A673 (cell line): ENCODE measurements at regions not wholly inside any gene's neighbourhood (a gene's known extent, or its start where the extent isn't known, plus 50 kb on each side); places are given as distances from the start of the nearest gene placed in this dataset.

Source experiments
- BruUV-seq: library from RNA; stranded (reverse); fragments of 400-500 nt; replicated peaks from 2 replicates; lab custom pipeline; 2021; lab: Mats Ljungman, UMichigan
- CTCF ChIA-PET: fragments of 300-600 bp; sonication (Branson Sonifier 250); formaldehyde crosslinking; loops from one replicate; lab custom pipeline; 2022; ENCODE audit warnings: antibody characterized with exemption; lab: Charles Lee
- POLR2A ChIA-PET: fragments of 300-600 bp; sonication (Branson Sonifier 250); formaldehyde crosslinking; loops from one replicate; lab custom pipeline; 2022; ENCODE audit warnings: antibody characterized with exemption; ENCODE audit not compliant: low non-redundant PET; lab: Charles Lee
- DNase-seq: peaks from one replicate; pipeline ENCODE4 v3.0.0-alpha.2; 2015; ENCODE audit warnings: low spot score
- H3K27ac ChIP-seq: fragments of 200-600 bp; sonication (generic); 2 replicates; pipeline ENCODE4 v1.5.1; 2016; ENCODE audit warnings: mixed run types, low read depth, mild to moderate bottlenecking, mixed read lengths, antibody characterized with exemption, low read length; ENCODE audit not compliant: poor library complexity, severe bottlenecking
- H3K27me3 ChIP-seq: fragments of 200-600 bp; sonication (generic); replicated peaks from 2 replicates; pipeline ENCODE4 v1.6.1; 2017; ENCODE audit warnings: mixed run types, low read depth, mild to moderate bottlenecking, mixed read lengths, antibody characterized with exemption, low read length; ENCODE audit not compliant: insufficient read depth, poor library complexity
- H3K36me3 ChIP-seq: fragments of 200-600 bp; sonication (generic); 2 replicates; pipeline ENCODE4 v1.6.1; 2016; ENCODE audit warnings: mixed run types, mild to moderate bottlenecking, mixed read lengths, antibody characterized with exemption, low read length; ENCODE audit not compliant: insufficient read depth, poor library complexity, severe bottlenecking
- H3K4me1 ChIP-seq: fragments of 200-600 bp; sonication (generic); 2 replicates; pipeline ENCODE4 v1.6.1; 2017; ENCODE audit warnings: mixed run types, mild to moderate bottlenecking, mixed read lengths, antibody characterized with exemption, low read length; ENCODE audit not compliant: insufficient read depth, poor library complexity, severe bottlenecking
- H3K4me3 ChIP-seq: fragments of 200-600 bp; sonication (generic); 2 replicates; pipeline ENCODE4 v1.5.1; 2016; ENCODE audit warnings: low read depth, mixed run types, mild to moderate bottlenecking, mixed read lengths, low read length; ENCODE audit not compliant: poor library complexity, severe bottlenecking
- H3K9me3 ChIP-seq: fragments of 200-600 bp; sonication (generic); 2 replicates; pipeline ENCODE4 v1.6.1; 2016; ENCODE audit warnings: mixed run types, low read depth, mild to moderate bottlenecking, mixed read lengths, antibody characterized with exemption, low read length; ENCODE audit not compliant: poor library complexity, severe bottlenecking
- EZH2 ChIP-seq: fragments of 200-600 bp; sonication (generic); IDR thresholded peaks from 2 replicates; pipeline ENCODE4 v1.6.1; 2017; ENCODE audit warnings: borderline replicate concordance, low read depth, mild to moderate bottlenecking, mixed read lengths, antibody characterized with exemption, low read length; ENCODE audit not compliant: poor library complexity, severe bottlenecking
- intact Hi-C: fragments of 100-400 bp; cut with micrococcal nuclease; formaldehyde crosslinking; loops from one replicate; pipeline ENCODE4 v1.10.0; 2022; ENCODE audit not compliant: unreplicated experiment
- TF ChIP-seq, protein P1 (sequence below): fragments of 300-800, 200-600 bp; sonication (generic); conservative IDR thresholded peaks from 2 replicates; pipeline ENCODE4 v1.5.1; 2017; ENCODE audit warnings: low read depth, mild to moderate bottlenecking, antibody characterized with exemption, low read length, moderate library complexity, mixed read lengths

DNA sequence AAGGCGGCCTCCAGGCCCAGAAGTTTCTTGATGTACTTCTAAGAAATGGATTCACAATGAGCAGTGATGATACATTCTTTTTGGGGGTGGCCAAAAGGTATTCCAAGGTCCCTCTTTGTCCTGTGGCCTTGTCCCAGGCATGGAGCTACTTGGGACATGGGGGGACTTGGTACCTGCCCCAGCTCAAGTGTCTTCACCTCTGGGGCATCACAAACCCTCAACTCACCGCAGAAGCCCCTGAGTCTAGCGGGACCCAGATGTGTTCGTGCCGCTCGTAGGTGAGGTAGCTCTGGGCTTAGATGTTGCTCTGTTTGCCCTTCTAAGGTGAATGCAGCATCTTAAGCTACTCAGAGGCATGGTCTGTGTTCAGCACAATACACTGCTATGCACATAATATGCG lies 338.0 kb upstream of the IRX4 start:
- POLR2A ChIA-PET = no interaction called here
- H3K4me1 ChIP-seq = no peaks in the 10 kb centered on the region
- H3K27me3 ChIP-seq = no peaks in the 10 kb centered on the region
- no peaks in the 10 kb centered on the region for H3K9me3 ChIP-seq
- no peak for TF ChIP-seq EZH2
- TF ChIP-seq, protein P1, sequence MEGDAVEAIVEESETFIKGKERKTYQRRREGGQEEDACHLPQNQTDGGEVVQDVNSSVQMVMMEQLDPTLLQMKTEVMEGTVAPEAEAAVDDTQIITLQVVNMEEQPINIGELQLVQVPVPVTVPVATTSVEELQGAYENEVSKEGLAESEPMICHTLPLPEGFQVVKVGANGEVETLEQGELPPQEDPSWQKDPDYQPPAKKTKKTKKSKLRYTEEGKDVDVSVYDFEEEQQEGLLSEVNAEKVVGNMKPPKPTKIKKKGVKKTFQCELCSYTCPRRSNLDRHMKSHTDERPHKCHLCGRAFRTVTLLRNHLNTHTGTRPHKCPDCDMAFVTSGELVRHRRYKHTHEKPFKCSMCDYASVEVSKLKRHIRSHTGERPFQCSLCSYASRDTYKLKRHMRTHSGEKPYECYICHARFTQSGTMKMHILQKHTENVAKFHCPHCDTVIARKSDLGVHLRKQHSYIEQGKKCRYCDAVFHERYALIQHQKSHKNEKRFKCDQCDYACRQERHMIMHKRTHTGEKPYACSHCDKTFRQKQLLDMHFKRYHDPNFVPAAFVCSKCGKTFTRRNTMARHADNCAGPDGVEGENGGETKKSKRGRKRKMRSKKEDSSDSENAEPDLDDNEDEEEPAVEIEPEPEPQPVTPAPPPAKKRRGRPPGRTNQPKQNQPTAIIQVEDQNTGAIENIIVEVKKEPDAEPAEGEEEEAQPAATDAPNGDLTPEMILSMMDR = no peak
- no peak for DNase-seq
- CTCF ChIA-PET = no interaction called here
- no peak overlapping the region for H3K4me3 ChIP-seq
- H3K36me3 ChIP-seq = no peaks in the 10 kb centered on the region
- intact Hi-C loops = no loop called here
- no TSS peak for BruUV-seq
- H3K27ac ChIP-seq = no peak overlapping the region

DNA sequence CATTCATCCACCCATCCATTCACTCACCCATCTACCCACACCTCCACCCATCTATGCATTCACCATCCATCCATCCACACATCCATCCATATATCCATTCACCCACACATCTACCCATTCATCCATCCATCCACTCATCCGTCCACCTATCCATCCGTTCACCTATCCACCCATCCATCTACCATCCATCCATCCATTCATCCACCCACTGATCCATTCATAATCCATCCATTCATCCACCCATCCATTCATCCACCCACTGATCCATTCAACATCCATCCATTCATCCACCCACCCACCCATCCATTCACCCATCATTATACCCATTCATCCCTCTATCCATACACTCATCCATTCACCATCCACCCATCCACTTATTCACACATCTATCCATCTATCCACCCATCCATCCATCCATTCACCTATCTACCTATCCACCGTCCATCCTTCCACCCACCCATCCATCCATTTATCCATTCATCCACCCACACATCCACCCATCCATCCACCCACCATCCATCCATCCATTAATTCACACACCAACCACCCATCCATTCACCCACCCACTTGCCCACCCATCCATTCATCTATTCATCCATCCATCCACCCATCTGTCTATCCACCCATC lies 336.5 kb upstream of the IRX4 start:
- no peak for TF ChIP-seq EZH2
- TF ChIP-seq, protein P1 = no peak
- CTCF ChIA-PET = no interaction called here

DNA sequence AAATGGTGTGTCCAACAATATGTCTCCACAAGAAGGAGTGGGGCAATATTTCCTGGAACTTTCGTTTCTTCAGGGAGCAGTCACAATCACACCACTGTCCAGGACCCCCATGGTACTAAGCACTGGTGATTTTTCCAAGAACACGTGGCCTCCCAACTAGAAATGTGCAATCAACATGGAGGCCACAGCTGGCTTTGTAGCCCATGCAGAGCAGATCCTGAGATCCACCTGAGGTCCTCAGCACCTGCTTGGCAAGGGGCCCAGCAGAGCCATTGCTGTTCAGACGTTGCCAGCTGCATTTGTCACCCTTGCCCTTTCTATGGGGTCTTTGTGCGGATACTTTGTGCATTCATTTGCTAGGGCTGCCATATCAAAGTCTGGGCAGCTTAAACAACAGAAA lies 334.5 kb upstream of the IRX4 start:
- intact Hi-C loops = no loop called here
- Histone ChIP-seq H3K9me3 (no peaks in the 10 kb centered on the region), H3K4me3 (no peak overlapping the region), H3K27ac (no peak overlapping the region), H3K36me3 (no peaks in the 10 kb centered on the region), H3K27me3 (no peaks in the 10 kb centered on the region), H3K4me1 (no peaks in the 10 kb centered on the region)
- ChIA-PET POLR2A (no interaction called here), CTCF (no interaction called here)
- BruUV-seq = no TSS peak
- no peak for DNase-seq
- TF ChIP-seq EZH2 = no peak
- TF ChIP-seq, protein P1 = no peak

More for the DNA sequence above, 336.5 kb upstream of the IRX4 start:
- no TSS peak for BruUV-seq
- Histone ChIP-seq H3K27me3 (no peaks in the 10 kb centered on the region), H3K27ac (no peak overlapping the region), H3K9me3 (no peaks in the 10 kb centered on the region), H3K36me3 (no peaks in the 10 kb centered on the region), H3K4me1 (no peaks in the 10 kb centered on the region), H3K4me3 (no peak overlapping the region)
- POLR2A ChIA-PET = no interaction called here
- DNase-seq = no peak
- intact Hi-C loops = no loop called here
